HS-5 (cell line): ENCODE measurements at regions not wholly inside any gene's neighbourhood (a gene's known extent, or its start where the extent isn't known, plus 50 kb on each side); places are given as distances from the start of the nearest gene placed in this dataset.

Experiments
- DNase-seq: peaks from one replicate; pipeline ENCODE4 v3.0.0-alpha.2; 2012; ENCODE audit warnings: low read depth

- no peak for DNase-seq
Observed at GRCh38 chr4:124219389-124219788, 493.1 kb downstream of the ANKRD50 start.

DNA sequence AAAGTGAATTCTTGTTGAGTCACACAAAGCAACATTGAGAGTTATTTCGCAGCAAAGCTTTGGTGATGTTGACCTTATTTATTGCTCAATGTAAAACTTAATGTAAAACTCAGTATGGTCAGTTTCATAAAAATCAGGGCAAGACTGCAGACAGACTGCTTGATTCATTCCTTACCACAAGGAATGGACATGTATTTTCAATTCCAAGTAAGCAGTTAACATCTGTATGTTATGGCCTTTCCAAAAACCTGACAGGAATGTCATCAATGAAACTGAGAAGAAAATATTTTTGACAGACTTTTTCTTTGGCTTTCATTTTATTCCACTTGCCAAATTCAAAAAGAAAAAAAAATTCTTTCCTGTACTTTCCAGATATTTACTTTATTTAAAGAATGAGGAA lies 488.3 kb downstream of the ANKRD50 start:
- no peak for DNase-seq

DNA sequence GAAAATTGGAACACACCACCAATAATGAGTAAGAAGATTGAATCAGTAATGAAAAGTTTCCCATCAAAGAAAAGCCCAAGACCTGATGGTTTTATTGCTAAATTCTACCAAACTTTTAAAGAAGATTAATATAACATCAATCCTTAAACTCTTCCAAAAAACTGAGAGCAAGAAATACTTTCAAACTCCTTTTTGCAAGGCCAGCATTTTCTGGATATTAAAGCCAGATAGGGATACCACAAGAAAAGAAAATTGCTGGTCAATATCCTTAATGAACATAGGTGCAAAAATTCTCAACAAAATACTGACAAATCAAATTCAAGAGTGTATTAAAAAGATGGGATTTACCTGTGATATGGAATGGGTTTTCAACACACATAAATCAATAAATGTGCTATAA lies 484.6 kb downstream of the ANKRD50 start:
- no peak for DNase-seq

GRCh38 chr4:124230268-124230667 lies 482.3 kb downstream of the ANKRD50 start:
- DNase-seq: no peak

GRCh38 chr4:124234771-124235170 lies 477.8 kb downstream of the ANKRD50 start:
- DNase-seq: no peak

DNA sequence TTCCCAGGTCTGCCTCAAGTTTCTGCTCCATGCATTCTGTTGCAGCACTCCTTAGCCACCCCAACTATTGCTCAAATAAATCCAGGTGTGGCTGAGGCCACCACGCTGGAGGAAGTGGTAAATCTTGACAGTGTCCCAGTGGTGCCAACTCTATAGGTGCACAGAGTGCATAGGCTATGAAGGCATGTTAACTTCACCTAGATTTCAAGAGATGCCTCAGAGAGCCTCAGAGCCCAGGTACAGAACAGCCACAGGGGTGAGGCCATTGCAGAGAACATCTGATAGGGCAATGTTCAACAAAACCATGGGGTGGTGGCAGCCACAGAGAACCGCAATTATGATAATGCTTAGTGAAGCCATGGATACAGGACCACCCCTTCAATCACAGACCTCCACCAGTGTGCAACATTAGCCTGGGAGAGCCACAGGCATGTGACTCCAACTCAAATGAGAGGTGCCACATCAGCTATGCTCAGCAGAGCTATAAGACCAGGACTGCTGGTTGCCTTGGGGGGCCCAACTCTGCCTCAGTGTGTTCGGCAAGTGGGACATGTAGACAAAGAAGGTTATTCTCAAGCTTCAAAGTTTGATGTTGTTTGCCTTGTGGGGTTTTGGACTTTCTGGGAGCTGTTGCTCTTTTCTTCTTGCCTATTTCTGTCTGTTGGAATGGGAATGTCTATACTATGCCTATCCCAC lies 468.7 kb downstream of the ANKRD50 start:
- no peak for DNase-seq

- no peak for DNase-seq
Observed at GRCh38 chr4:124253080-124253479, 459.5 kb downstream of the ANKRD50 start.

GRCh38 chr4:124262211-124263179 lies 450.0 kb downstream of the ANKRD50 start:
- DNase-seq: peak; percentile 37

DNA sequence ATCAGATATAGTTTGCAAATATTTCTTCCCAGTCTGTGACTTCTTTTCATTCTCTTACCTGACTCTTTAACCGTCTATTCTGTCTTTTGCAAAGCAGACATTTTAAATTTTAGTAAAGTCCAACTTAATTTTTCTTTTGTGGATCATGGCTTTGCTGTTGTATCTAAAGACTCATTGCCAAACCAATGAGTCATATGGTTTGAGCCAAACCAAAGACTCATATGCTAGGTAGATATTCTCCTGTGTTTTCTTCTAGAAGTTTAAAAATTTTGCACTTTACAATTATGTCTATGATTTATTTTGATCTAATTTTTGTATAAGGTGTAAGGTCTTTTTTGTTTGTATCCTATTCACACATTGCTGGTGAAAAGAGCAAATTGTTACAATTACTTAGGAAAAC lies 446.8 kb downstream of the ANKRD50 start:
- no peak for DNase-seq

- no peak for DNase-seq
Observed at GRCh38 chr4:124266721-124267120, 445.8 kb downstream of the ANKRD50 start.

DNA sequence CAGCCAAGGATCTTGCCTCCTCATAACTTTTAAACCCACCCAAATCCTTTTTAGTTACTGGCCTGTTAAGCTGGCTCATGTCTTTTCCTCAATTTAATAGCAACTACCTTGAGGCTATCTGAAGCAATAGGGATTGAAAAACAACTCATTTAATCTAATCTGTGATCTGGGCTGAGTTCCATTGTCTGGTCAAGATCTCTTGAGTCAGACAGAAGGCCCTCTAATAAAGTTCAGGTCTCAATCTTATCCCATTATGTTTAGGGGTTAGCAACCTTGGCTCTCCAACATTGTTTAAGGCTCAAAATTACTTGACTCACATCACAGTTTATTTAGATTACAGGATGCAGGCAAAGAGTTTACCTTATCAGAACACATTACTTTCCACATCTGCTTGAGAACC lies 436.1 kb downstream of the ANKRD50 start:
- no peak for DNase-seq

GRCh38 chr4:124277691-124278090 lies 434.8 kb downstream of the ANKRD50 start:
- no peak for DNase-seq

GRCh38 chr4:124278477-124278876 lies 434.1 kb downstream of the ANKRD50 start:
- no peak for DNase-seq

DNA sequence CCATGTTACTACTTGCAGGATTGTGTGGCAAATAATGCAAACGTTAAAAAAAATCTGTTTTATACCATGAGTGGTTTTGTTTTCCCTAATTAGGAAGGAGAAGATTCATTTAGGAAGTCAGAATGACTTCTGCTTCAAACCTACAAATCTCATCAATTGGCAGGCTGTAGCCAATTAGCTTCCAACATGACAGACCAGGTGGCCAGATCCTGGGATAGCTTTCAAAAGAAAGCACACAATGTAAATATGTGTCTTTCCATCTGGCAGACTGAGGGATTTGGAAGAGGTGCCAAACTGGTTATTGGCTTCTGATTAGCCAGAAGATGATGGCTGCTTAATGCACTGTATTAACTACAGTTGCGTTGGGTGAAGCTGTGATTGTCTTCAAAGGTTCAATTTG lies 432.8 kb downstream of the ANKRD50 start:
- DNase-seq: no peak

GRCh38 chr4:124282301-124282898 lies 430.1 kb downstream of the ANKRD50 start:
- DNase-seq: no peak

DNA sequence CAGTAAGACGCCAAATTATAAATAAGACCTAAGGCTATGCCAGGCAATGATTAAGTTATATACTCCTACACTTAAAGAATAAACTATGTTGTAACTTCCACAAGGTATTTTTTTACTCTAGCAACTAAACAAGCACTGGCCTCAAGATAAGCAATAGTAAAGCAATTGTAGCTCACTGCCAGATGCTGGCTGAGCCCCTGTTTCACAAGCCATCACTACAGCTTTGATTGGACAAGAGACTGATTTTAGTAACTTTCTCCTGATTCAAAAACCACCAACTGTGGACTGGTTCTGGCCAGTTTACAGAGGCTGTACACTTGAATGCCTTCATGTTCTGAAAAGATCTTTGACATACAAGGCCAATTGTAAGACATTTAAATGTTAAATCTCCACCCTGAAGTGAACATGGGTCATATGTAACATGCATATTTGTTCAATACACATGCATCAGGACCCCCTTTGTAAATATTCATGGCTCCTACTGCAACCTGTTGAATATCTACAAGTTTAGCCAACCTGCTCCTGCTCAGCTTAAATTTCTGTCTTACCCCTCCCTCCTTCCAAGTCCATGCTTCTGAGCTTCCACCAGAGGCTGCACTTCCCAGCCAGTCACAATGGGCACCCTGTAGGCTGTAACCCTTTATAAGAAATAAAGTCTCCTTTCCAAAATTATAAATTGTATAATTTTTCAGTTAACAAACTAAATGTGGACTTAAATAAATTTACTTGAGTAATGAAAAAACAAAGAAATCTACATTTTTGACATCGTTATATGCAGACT lies 423.6 kb downstream of the ANKRD50 start:
- DNase-seq: no peak

- DNase-seq: no peak
Observed at GRCh38 chr4:124290678-124291077, 421.9 kb downstream of the ANKRD50 start.

DNA sequence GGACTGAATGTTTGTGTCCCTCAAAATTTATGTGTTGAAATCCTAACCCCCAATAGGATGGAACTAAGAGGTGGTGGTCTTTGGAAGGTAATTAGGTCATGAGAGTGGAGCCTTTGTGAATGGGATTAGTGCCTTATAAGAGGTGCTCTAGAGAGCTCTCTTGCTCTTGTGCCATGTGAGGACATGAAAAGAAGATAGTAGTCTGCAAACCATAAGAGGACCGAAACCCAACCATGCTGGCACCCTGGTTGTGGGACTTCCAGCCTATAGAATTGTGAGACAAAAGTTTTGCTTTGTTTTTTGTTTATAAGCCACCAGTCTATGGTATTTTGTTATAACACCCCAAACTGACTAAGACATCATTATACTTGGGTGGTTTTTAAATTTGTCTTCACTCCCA lies 417.1 kb downstream of the ANKRD50 start:
- DNase-seq: no peak

- DNase-seq: no peak
Observed at GRCh38 chr4:124304941-124305340, 407.6 kb downstream of the ANKRD50 start.

GRCh38 chr4:124306352-124306751 lies 406.2 kb downstream of the ANKRD50 start:
- DNase-seq: no peak

GRCh38 chr4:124307143-124307542 lies 405.4 kb downstream of the ANKRD50 start:
- no peak for DNase-seq

- no peak for DNase-seq
Observed at GRCh38 chr4:124318292-124318691, 394.2 kb downstream of the ANKRD50 start.
